ENCODE measurements at regions not wholly inside any gene's neighbourhood (a gene's known extent, or its start where the extent isn't known, plus 50 kb on each side); places are given as distances from the start of the nearest gene placed in this dataset.

DNA sequence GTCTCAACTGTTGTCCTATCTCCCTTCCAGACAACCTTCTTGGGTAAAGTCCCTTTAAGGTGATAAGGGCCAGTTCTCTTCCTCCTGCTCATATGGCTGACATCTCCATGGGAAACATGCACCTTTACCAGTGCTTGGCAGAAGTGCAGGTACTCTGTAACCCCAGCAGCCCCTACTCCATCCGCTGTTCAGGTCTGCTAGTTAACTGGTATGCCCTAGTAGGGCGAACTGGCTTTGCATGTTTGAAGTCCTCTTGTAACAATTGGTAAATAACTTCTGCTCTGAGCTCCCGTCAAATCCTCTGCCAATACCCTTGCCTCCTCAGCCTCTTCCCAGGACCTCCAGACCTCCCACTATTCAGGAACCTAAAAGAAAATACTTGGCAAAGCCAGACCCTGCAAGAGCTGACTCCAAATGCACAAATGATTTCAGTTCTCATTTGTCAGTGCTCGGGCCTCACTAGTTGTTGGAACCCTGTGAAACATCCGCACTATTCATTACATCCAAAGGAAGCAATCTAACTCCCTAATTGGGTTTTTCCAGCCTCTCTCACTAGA is 703.7 kb downstream of the MAFB start (continued):
- TF ChIP-seq, protein P1, sequence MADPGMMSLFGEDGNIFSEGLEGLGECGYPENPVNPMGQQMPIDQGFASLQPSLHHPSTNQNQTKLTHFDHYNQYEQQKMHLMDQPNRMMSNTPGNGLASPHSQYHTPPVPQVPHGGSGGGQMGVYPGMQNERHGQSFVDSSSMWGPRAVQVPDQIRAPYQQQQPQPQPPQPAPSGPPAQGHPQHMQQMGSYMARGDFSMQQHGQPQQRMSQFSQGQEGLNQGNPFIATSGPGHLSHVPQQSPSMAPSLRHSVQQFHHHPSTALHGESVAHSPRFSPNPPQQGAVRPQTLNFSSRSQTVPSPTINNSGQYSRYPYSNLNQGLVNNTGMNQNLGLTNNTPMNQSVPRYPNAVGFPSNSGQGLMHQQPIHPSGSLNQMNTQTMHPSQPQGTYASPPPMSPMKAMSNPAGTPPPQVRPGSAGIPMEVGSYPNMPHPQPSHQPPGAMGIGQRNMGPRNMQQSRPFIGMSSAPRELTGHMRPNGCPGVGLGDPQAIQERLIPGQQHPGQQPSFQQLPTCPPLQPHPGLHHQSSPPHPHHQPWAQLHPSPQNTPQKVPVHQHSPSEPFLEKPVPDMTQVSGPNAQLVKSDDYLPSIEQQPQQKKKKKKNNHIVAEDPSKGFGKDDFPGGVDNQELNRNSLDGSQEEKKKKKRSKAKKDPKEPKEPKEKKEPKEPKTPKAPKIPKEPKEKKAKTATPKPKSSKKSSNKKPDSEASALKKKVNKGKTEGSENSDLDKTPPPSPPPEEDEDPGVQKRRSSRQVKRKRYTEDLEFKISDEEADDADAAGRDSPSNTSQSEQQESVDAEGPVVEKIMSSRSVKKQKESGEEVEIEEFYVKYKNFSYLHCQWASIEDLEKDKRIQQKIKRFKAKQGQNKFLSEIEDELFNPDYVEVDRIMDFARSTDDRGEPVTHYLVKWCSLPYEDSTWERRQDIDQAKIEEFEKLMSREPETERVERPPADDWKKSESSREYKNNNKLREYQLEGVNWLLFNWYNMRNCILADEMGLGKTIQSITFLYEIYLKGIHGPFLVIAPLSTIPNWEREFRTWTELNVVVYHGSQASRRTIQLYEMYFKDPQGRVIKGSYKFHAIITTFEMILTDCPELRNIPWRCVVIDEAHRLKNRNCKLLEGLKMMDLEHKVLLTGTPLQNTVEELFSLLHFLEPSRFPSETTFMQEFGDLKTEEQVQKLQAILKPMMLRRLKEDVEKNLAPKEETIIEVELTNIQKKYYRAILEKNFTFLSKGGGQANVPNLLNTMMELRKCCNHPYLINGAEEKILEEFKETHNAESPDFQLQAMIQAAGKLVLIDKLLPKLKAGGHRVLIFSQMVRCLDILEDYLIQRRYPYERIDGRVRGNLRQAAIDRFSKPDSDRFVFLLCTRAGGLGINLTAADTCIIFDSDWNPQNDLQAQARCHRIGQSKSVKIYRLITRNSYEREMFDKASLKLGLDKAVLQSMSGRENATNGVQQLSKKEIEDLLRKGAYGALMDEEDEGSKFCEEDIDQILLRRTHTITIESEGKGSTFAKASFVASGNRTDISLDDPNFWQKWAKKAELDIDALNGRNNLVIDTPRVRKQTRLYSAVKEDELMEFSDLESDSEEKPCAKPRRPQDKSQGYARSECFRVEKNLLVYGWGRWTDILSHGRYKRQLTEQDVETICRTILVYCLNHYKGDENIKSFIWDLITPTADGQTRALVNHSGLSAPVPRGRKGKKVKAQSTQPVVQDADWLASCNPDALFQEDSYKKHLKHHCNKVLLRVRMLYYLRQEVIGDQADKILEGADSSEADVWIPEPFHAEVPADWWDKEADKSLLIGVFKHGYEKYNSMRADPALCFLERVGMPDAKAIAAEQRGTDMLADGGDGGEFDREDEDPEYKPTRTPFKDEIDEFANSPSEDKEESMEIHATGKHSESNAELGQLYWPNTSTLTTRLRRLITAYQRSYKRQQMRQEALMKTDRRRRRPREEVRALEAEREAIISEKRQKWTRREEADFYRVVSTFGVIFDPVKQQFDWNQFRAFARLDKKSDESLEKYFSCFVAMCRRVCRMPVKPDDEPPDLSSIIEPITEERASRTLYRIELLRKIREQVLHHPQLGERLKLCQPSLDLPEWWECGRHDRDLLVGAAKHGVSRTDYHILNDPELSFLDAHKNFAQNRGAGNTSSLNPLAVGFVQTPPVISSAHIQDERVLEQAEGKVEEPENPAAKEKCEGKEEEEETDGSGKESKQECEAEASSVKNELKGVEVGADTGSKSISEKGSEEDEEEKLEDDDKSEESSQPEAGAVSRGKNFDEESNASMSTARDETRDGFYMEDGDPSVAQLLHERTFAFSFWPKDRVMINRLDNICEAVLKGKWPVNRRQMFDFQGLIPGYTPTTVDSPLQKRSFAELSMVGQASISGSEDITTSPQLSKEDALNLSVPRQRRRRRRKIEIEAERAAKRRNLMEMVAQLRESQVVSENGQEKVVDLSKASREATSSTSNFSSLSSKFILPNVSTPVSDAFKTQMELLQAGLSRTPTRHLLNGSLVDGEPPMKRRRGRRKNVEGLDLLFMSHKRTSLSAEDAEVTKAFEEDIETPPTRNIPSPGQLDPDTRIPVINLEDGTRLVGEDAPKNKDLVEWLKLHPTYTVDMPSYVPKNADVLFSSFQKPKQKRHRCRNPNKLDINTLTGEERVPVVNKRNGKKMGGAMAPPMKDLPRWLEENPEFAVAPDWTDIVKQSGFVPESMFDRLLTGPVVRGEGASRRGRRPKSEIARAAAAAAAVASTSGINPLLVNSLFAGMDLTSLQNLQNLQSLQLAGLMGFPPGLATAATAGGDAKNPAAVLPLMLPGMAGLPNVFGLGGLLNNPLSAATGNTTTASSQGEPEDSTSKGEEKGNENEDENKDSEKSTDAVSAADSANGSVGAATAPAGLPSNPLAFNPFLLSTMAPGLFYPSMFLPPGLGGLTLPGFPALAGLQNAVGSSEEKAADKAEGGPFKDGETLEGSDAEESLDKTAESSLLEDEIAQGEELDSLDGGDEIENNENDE (IDR thresholded peaks at IDR 0.05; ENCODE audit: insufficient replicate concordance, low read length) = no peak
- TF ChIP-seq SP2 (IDR thresholded peaks at IDR 0.05; ENCODE audit: low read length) = no peak
- TF ChIP-seq, protein P2, sequence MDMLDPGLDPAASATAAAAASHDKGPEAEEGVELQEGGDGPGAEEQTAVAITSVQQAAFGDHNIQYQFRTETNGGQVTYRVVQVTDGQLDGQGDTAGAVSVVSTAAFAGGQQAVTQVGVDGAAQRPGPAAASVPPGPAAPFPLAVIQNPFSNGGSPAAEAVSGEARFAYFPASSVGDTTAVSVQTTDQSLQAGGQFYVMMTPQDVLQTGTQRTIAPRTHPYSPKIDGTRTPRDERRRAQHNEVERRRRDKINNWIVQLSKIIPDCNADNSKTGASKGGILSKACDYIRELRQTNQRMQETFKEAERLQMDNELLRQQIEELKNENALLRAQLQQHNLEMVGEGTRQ (IDR thresholded peaks at IDR 0.05; ENCODE audit: low read length) = no peak
- no peak for TF ChIP-seq EZH2 (IDR thresholded peaks at IDR 0.05; ENCODE audit: low read depth, low read length, severe bottlenecking)
- TF ChIP-seq NANOG (IDR thresholded peaks at IDR 0.05; ENCODE audit: insufficient read depth, low read depth, low read length, poor library complexity, severe bottlenecking) = no peak
- TF ChIP-seq SIN3A (conservative IDR thresholded peaks at IDR 0.05 in 1 of 2, IDR thresholded peaks at IDR 0.05 in 1 of 2; ENCODE audit: low read depth in 1 of 2, low read length in 2 of 2) = no peak
- no peak for TF ChIP-seq RXRA (IDR thresholded peaks at IDR 0.05; ENCODE audit: insufficient read depth, low read depth, low read length)
- TF ChIP-seq SAP30 (IDR thresholded peaks at IDR 0.05; ENCODE audit: insufficient read depth, insufficient replicate concordance, low read length) = no peak
- no peak for TF ChIP-seq HDAC6 (IDR thresholded peaks at IDR 0.05; ENCODE audit: low read depth, low read length)
